ENCODE measurements at regions not wholly inside any gene's neighbourhood (a gene's known extent, or its start where the extent isn't known, plus 50 kb on each side); places are given as distances from the start of the nearest gene placed in this dataset.

DNA sequence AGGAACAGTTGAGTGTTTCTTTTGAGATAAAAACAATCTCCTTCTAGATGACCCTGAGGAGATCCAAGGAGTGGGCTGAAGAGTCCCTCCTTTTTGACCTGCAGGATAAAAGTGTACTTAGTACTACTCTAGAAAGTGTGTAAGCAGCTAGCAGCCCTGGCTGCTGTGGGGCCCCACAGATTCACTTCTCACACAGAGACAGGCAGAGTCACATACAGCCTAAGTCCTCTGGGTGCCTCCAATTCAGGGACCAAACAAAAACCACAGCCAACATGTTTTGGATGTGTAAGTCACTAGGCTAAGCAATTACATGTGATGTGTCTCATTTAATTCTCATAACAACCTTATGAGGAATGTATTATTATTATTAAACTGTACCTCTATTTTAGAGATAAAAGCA, 97.1 kb downstream of the TMEM100 start (continued):
- no peak for TF ChIP-seq CBX8 (IDR thresholded peaks at IDR 0.05; ENCODE audit: borderline replicate concordance, low read depth, low read length)
- no peak for TF ChIP-seq ASH2L (IDR thresholded peaks at IDR 0.05; ENCODE audit: low read length)
- no peak for TF ChIP-seq SRF (IDR thresholded peaks at IDR 0.05; ENCODE audit: low read depth, low read length)
- no peak for TF ChIP-seq CHD1 (IDR thresholded peaks at IDR 0.05; ENCODE audit: low read depth, low read length)

Measured in H1 (cell line).